ENCODE measurements at regions not wholly inside any gene's neighbourhood (a gene's known extent, or its start where the extent isn't known, plus 50 kb on each side); places are given as distances from the start of the nearest gene placed in this dataset. TPM values are rescaled to one million over a fixed set of nuclear protein-coding genes. Genes with fewer than 3 reads are reported as not detected.

GRCh38 chr5:67246546-67247268 is 50.1 kb upstream of the CD180 start:
- no peak overlapping the region for H3K4me3 ChIP-seq
- H3K4me1 ChIP-seq: peaks cover 4 to 6% of the 10 kb centered on the region in 2 donors
- no peaks in the 10 kb centered on the region for H3K36me3 ChIP-seq
- no peaks in the 10 kb centered on the region for H3K27me3 ChIP-seq
- no peak for DNase-seq
- peak overlapping the region; percentile 66 to 67 for H3K27ac ChIP-seq
- intact Hi-C loops (cut with DNase I; ENCODE audit: low total_unique reads): no loop called here
- TF ChIP-seq CTCF (IDR thresholded peaks at IDR 0.05): no peak
- TF ChIP-seq POLR2A (IDR thresholded peaks at IDR 0.05): no peak
- H3K9me3 ChIP-seq: no peaks in the 10 kb centered on the region

Small RNA genes in the stretch of these regions (small RNA-seq; reads per million reads assigned to genes)
- gene AC024581.2 (not detected), gene RNU6-1232P (not detected)

Data from uterus (tissue), 3 donors.